H1 (cell line): ENCODE measurements at regions not wholly inside any gene's neighbourhood (a gene's known extent, or its start where the extent isn't known, plus 50 kb on each side); places are given as distances from the start of the nearest gene placed in this dataset.
A peak's percentile ranks its signal among the peaks of the same experiment; 100 is the strongest.

Experiments used
- CTCF ChIA-PET: fragments of 300-600 bp; sonication (Branson Sonifier 250); formaldehyde crosslinking; loops from one replicate; lab custom pipeline; 2021; ENCODE audit not compliant: partially characterized antibody; lab: Charles Lee
- POLR2A ChIA-PET: fragments of 300-600 bp; sonication (Branson Sonifier 250); formaldehyde crosslinking; loops from one replicate; lab custom pipeline; 2021; ENCODE audit warnings: inconsistent platforms; ENCODE audit not compliant: partially characterized antibody; lab: Charles Lee
- DNase-seq, 2 experiments: peaks; one replicate each; pipeline versions ENCODE4 v3.0.0 to v3.0.0-alpha.2; 2010 to 2022; ENCODE audit warnings: low spot score in 2 of 2, low read depth in 1 of 2, mixed read lengths in 1 of 2
- FAIRE-seq: peaks from 2 replicates; lab custom pipeline; 2011; peaks lifted over from hg19 to GRCh38; lab: Jason Lieb, UNC
- H2AFZ ChIP-seq: 2 replicates; pipeline ENCODE4 v1.8.1; 2012; ENCODE audit warnings: low read length, inconsistent platforms
- H2AK5ac ChIP-seq: 2 replicates; pipeline ENCODE4 v1.6.1; 2013; ENCODE audit warnings: low read depth, low read length
- H2BK120ac ChIP-seq: replicated peaks from 2 replicates; pipeline ENCODE3; 2013; ENCODE audit warnings: low read depth, low read length, inconsistent platforms
- H2BK12ac ChIP-seq: 2 replicates; pipeline ENCODE4 v1.6.1; 2013; ENCODE audit warnings: low read depth, low read length
- H2BK15ac ChIP-seq: 2 replicates; pipeline ENCODE4 v1.6.1; 2013; ENCODE audit warnings: low read length
- H2BK20ac ChIP-seq: 2 replicates; pipeline ENCODE4 v1.6.1; 2013; ENCODE audit warnings: low read length
- H2BK5ac ChIP-seq: 2 replicates; pipeline ENCODE4 v1.6.1; 2013; ENCODE audit warnings: low read depth, low read length
- H3K14ac ChIP-seq: 2 replicates; pipeline ENCODE4 v1.6.1; 2013; ENCODE audit warnings: inconsistent platforms; ENCODE audit not compliant: insufficient read length
- H3K18ac ChIP-seq: 2 replicates; pipeline ENCODE4 v1.6.1; 2013; ENCODE audit warnings: low read length; ENCODE audit errors: extremely low read depth
- H3K23ac ChIP-seq: 2 replicates; pipeline ENCODE4 v1.6.1; 2013; ENCODE audit warnings: inconsistent platforms; ENCODE audit not compliant: insufficient read length
- H3K23me2 ChIP-seq: 2 replicates; pipeline ENCODE4 v1.6.1; 2013; ENCODE audit warnings: low read depth, low read length
- H3K27ac ChIP-seq: 2 replicates; pipeline ENCODE4 v1.6.1; 2011; ENCODE audit warnings: low read depth, low read length, inconsistent platforms
- H3K27me3 ChIP-seq, 4 experiments: replicated peaks in 1 of 4; 1 replicate in 1 of 4; 2 replicates in 3 of 4; pipeline versions ENCODE4 v1.6.1 to v1.8.1; 2011 to 2013; ENCODE audit warnings: low read length in 3 of 4, mild to moderate bottlenecking in 3 of 4, inconsistent platforms in 2 of 4, mixed read lengths in 2 of 4, moderate library complexity in 1 of 4; ENCODE audit not compliant: control insufficient read depth in 3 of 4, insufficient read depth in 3 of 4; ENCODE audit errors: extremely low read depth in 1 of 4
- H3K36me3 ChIP-seq, 4 experiments: 2 replicates each; pipeline versions ENCODE4 v1.6.1 to v1.8.1; 2011 to 2013; ENCODE audit warnings: mild to moderate bottlenecking in 4 of 4, low read length in 3 of 4, moderate library complexity in 2 of 4, control low read depth in 1 of 4, inconsistent platforms in 1 of 4; ENCODE audit not compliant: insufficient read depth in 4 of 4, control insufficient read depth in 2 of 4
- H3K4ac ChIP-seq: replicated peaks from 2 replicates; pipeline ENCODE3; 2013; ENCODE audit warnings: low read length, low read depth, mixed read lengths, inconsistent platforms; ENCODE audit not compliant: insufficient read length
- H3K4me1 ChIP-seq, 4 experiments: replicated peaks in 1 of 4; 1 replicate in 1 of 4; 2 replicates in 3 of 4; pipeline versions ENCODE4 v1.6.1 to v1.8.1; 2011 to 2013; ENCODE audit warnings: low read length in 3 of 4, inconsistent platforms in 2 of 4, mixed read lengths in 1 of 4; ENCODE audit not compliant: insufficient read depth in 4 of 4, control insufficient read depth in 3 of 4
- H3K4me2 ChIP-seq, 2 experiments: 2 replicates each; pipeline versions ENCODE4 v1.6.1 to v1.8.1; 2011 to 2013; ENCODE audit warnings: low read depth in 2 of 2, low read length in 2 of 2, control low read depth in 1 of 2, inconsistent platforms in 1 of 2, mild to moderate bottlenecking in 1 of 2; ENCODE audit not compliant: insufficient read depth in 1 of 2
- H3K4me3 ChIP-seq, 4 experiments: fragments of 200-600, 300-600 bp in 1 of 4; sonication (generic), shearing (Covaris generic), sonication (Bioruptor Twin) in 1 of 4; 2 replicates each; pipeline versions ENCODE4 v1.5.1 to v1.8.1; 2011 to 2016; ENCODE audit warnings: low read length in 4 of 4, low read depth in 3 of 4, control low read depth in 2 of 4, inconsistent platforms in 2 of 4, mild to moderate bottlenecking in 2 of 4, mixed read lengths in 1 of 4, moderate library complexity in 1 of 4; ENCODE audit not compliant: insufficient read depth in 2 of 4; ENCODE audit errors: extremely low read depth in 1 of 4
- H3K56ac ChIP-seq: replicated peaks from 2 replicates; pipeline ENCODE3; 2013; ENCODE audit warnings: low read depth, mild to moderate bottlenecking, mixed read lengths, low read length, inconsistent platforms; ENCODE audit not compliant: insufficient read length
- H3K79me1 ChIP-seq: 2 replicates; pipeline ENCODE4 v1.6.1; 2013; ENCODE audit warnings: low read depth, low read length, control low read depth
- H3K79me2 ChIP-seq, 2 experiments: 2 replicates each; pipeline versions ENCODE4 v1.6.1 to v1.8.1; 2012 to 2013; ENCODE audit warnings: low read length in 2 of 2, mild to moderate bottlenecking in 2 of 2, inconsistent platforms in 1 of 2; ENCODE audit not compliant: insufficient read depth in 2 of 2, control insufficient read depth in 1 of 2
- H3K9ac ChIP-seq, 4 experiments: replicated peaks in 1 of 4; 1 replicate in 1 of 4; 2 replicates in 3 of 4; pipeline versions ENCODE4 v1.6.1 to v1.8.1; 2011 to 2013; ENCODE audit warnings: low read depth in 3 of 4, low read length in 3 of 4, control low read depth in 2 of 4, mild to moderate bottlenecking in 2 of 4, moderate library complexity in 2 of 4, inconsistent platforms in 1 of 4; ENCODE audit errors: extremely low read depth in 1 of 4
- H3K9me3 ChIP-seq, 2 experiments: 2 replicates each; pipeline versions ENCODE4 v1.6.1 to v1.8.1; 2012 to 2013; ENCODE audit warnings: mild to moderate bottlenecking in 2 of 2, moderate library complexity in 2 of 2, control low read depth in 1 of 2, inconsistent platforms in 1 of 2, low read depth in 1 of 2, low read length in 1 of 2, mixed read lengths in 1 of 2; ENCODE audit not compliant: insufficient read depth in 2 of 2
- H4K20me1 ChIP-seq, 2 experiments: replicated peaks in 1 of 2; 2 replicates each; pipeline versions ENCODE3 to v1.8.1; 2011 to 2013; ENCODE audit warnings: inconsistent platforms in 2 of 2, low read length in 2 of 2, mild to moderate bottlenecking in 1 of 2; ENCODE audit not compliant: insufficient read depth in 2 of 2, control insufficient read depth in 1 of 2
- H4K5ac ChIP-seq: 2 replicates; pipeline ENCODE4 v1.6.1; 2013; ENCODE audit warnings: low read length, low read depth, mixed read lengths, inconsistent platforms; ENCODE audit not compliant: insufficient read length
- H4K8ac ChIP-seq: 2 replicates; pipeline ENCODE4 v1.8.0; 2013; ENCODE audit warnings: mild to moderate bottlenecking, moderate library complexity, low read length, inconsistent platforms; ENCODE audit not compliant: insufficient read depth; ENCODE audit errors: extremely low read depth
- H4K91ac ChIP-seq: replicated peaks from 2 replicates; pipeline ENCODE3; 2013; ENCODE audit warnings: low read length, mixed read lengths, inconsistent platforms; ENCODE audit not compliant: insufficient read length
- CBX8 ChIP-seq: fragments of 300-800, 300-1000 bp; sonication (generic); IDR thresholded peaks from 2 replicates; pipeline ENCODE4 v1.7.1; 2016; ENCODE audit warnings: low read depth, low read length, borderline replicate concordance
- CHD1 ChIP-seq: IDR thresholded peaks from 2 replicates; pipeline ENCODE4 v1.6.1; 2012; ENCODE audit warnings: low read depth, low read length, improper control_type of control experiment
- GABPA ChIP-seq: IDR thresholded peaks from 2 replicates; pipeline ENCODE4 v1.6.1; 2011; ENCODE audit warnings: mild to moderate bottlenecking, low read length, moderate library complexity, borderline replicate concordance; ENCODE audit not compliant: insufficient read depth
- MAFK ChIP-seq: IDR thresholded peaks from 2 replicates; pipeline ENCODE4 v1.6.1; 2012; ENCODE audit warnings: low read depth, mild to moderate bottlenecking, improper control_type of control experiment, low read length
- PHF8 ChIP-seq: fragments of 200-600 bp; sonication (generic); conservative IDR thresholded peaks from 2 replicates; pipeline ENCODE4 v1.7.1; 2012; ENCODE audit warnings: low read depth, mild to moderate bottlenecking, inconsistent platforms, low read length, moderate library complexity
- POLR2A ChIP-seq, 2 experiments: IDR thresholded peaks; 1 replicate in 1 of 2; 2 replicates in 1 of 2; pipeline ENCODE4 v1.6.1; 2011; ENCODE audit warnings: low read depth in 2 of 2, low read length in 2 of 2, mild to moderate bottlenecking in 2 of 2; ENCODE audit errors: control extremely low read depth in 1 of 2
- POU5F1 ChIP-seq: IDR thresholded peaks from 2 replicates; pipeline ENCODE4 v1.6.1; 2011; ENCODE audit warnings: low read depth, mild to moderate bottlenecking, low read length, moderate library complexity
- RAD21 ChIP-seq, 2 experiments: IDR thresholded peaks in 1 of 2; conservative IDR thresholded peaks in 1 of 2; 2 replicates each; pipeline ENCODE4 v1.6.1; 2011; ENCODE audit warnings: low read depth in 2 of 2, low read length in 2 of 2, improper control_type of control experiment in 1 of 2, inconsistent platforms in 1 of 2, mild to moderate bottlenecking in 1 of 2, moderate library complexity in 1 of 2
- RFX5 ChIP-seq: IDR thresholded peaks from 2 replicates; pipeline ENCODE4 v1.6.1; 2011; ENCODE audit warnings: low read depth, low read length, improper control_type of control experiment, borderline replicate concordance
- RNF2 ChIP-seq: fragments of 200-900, 300-1000 bp; sonication (generic); IDR thresholded peaks from 2 replicates; pipeline ENCODE4 v1.7.1; 2016; ENCODE audit warnings: borderline replicate concordance, low read depth, mild to moderate bottlenecking, antibody characterized with exemption, low read length; ENCODE audit not compliant: poor library complexity, severe bottlenecking; ENCODE audit errors: missing control alignments
- SIRT6 ChIP-seq: IDR thresholded peaks from one replicate; pipeline ENCODE4 v1.7.1; 2012; ENCODE audit warnings: low read length, inconsistent platforms
- SRF ChIP-seq: IDR thresholded peaks from 2 replicates; pipeline ENCODE4 v1.6.1; 2011; ENCODE audit warnings: mild to moderate bottlenecking, low read depth, low read length, moderate library complexity
- TAF7 ChIP-seq: optimal IDR thresholded peaks from 2 replicates; pipeline ENCODE3; 2011; ENCODE audit warnings: low read depth, mild to moderate bottlenecking, inconsistent platforms, low read length, moderate library complexity, borderline replicate concordance
- WGBS, 2 experiments: shearing (Covaris generic) in 1 of 2; methylation state at CpG; one replicate each; pipeline versions ENCODE4 v1.1.6 to v1.1.7; 2013 to 2015; ENCODE audit warnings: low lambda C conversion rate in 2 of 2, mixed read lengths in 2 of 2, inconsistent platforms in 1 of 2, low coverage in 1 of 2, missing lambda C conversion rate in 1 of 2; ENCODE audit not compliant: insufficient replicate concordance in 2 of 2, insufficient coverage in 1 of 2, insufficient read length in 1 of 2; ENCODE audit errors: extremely low coverage in 1 of 2, missing lambda C conversion rate in 1 of 2; 5-methylcytosine and 5-hydroxymethylcytosine counted together
- TF ChIP-seq, protein P1 (sequence below): IDR thresholded peaks from 2 replicates; pipeline ENCODE4 v1.6.1; 2012; ENCODE audit warnings: inconsistent platforms

DNA sequence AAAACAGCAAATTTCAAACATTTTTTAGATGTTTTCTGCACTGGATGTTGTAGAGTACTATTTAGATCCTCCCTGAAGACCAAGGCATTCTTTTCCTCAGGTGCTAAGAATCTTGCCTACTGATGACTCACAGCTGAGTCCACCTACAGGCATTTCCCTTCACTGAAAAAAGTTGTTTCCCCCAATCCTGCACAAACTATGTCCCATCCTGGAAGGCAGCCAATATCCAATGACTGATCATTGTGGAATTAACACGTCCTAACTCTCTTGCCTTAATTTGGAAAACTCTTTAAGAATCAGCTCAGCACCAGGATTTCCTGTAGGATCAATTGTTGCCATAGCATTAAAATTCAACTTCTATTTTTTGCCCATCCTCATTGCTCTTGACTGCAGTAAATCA, 268.4 kb upstream of the IRAK1BP1 start:
- no peak overlapping the region for H3K9ac ChIP-seq
- no peaks in the 10 kb centered on the region for H3K36me3 ChIP-seq
- no peak overlapping the region for H3K27ac ChIP-seq
- H3K9me3 ChIP-seq: no peaks in the 10 kb centered on the region
- no peak overlapping the region for H3K4ac ChIP-seq
- no peak overlapping the region for H3K18ac ChIP-seq
- H2BK20ac ChIP-seq: no peak overlapping the region
- no peak overlapping the region for H4K8ac ChIP-seq
- H4K20me1 ChIP-seq: no peaks in the 10 kb centered on the region
- 85% methylated on average over 1 of the region's 1 CpG; no CpG with 5 or more reads in 1 of the 2 experiments for WGBS, 2 experiments
- H2BK15ac ChIP-seq: no peak overlapping the region
- no peak overlapping the region for H2BK120ac ChIP-seq
- H3K4me1 ChIP-seq: no peaks in the 10 kb centered on the region
- no peak for FAIRE-seq
- no peak overlapping the region for H4K91ac ChIP-seq
- no peak overlapping the region for H3K4me2 ChIP-seq
- H2BK5ac ChIP-seq: no peak overlapping the region
- peak in 1 of 2 experiments; percentile 5 for DNase-seq
- ChIA-PET POLR2A (no interaction called here), CTCF (interaction anchor here (1.7 to 2.1 kb wide), 2 partner anchors 12 to 14 kb away, joined by 6 to 11 read pairs; no protein-coding TSS in a partner anchor)
- no peaks in the 10 kb centered on the region for H3K23me2 ChIP-seq
- no peak overlapping the region for H3K14ac ChIP-seq
- no peak overlapping the region for H3K23ac ChIP-seq
- no peak overlapping the region for H2AK5ac ChIP-seq
- no peak overlapping the region for H4K5ac ChIP-seq
- H3K27me3 ChIP-seq: no peaks in the 10 kb centered on the region
- no peak overlapping the region for H3K4me3 ChIP-seq
- H2AFZ ChIP-seq: no peak overlapping the region
- no peaks in the 10 kb centered on the region for H3K79me1 ChIP-seq
- H3K79me2 ChIP-seq: no peaks in the 10 kb centered on the region
- no peak overlapping the region for H2BK12ac ChIP-seq
- no peak overlapping the region for H3K56ac ChIP-seq
- TF ChIP-seq, protein P1, sequence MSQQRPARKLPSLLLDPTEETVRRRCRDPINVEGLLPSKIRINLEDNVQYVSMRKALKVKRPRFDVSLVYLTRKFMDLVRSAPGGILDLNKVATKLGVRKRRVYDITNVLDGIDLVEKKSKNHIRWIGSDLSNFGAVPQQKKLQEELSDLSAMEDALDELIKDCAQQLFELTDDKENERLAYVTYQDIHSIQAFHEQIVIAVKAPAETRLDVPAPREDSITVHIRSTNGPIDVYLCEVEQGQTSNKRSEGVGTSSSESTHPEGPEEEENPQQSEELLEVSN: no peak
- TF ChIP-seq CHD1 (no peak), MAFK (no peak), RFX5 (no peak), SIRT6 (no peak), POLR2A (IDR thresholded peaks at IDR 0.05; ENCODE audit: control extremely low read depth in 1 of 2, low read depth in 2 of 2, low read length in 2 of 2) (no peak), RNF2 (no peak), POU5F1 (no peak), GABPA (no peak), RAD21 (IDR thresholded peaks at IDR 0.05 in 1 of 2, conservative IDR thresholded peaks at IDR 0.05 in 1 of 2; ENCODE audit: low read depth in 2 of 2, low read length in 2 of 2) (no peak), TAF7 (no peak), CBX8 (no peak), SRF (no peak), PHF8 (no peak)
